IPS-NIHi7 (cell line): ENCODE measurements at regions not wholly inside any gene's neighbourhood (a gene's known extent, or its start where the extent isn't known, plus 50 kb on each side); places are given as distances from the start of the nearest gene placed in this dataset.

Experiments used
- DNase-seq: peaks from one replicate; pipeline ENCODE4 v3.0.0; 2012; ENCODE audit warnings: mixed read lengths; ENCODE audit errors: extremely low spot score

GRCh38 chr16:85422632-85423550 lies 190.2 kb upstream of the GSE1 start:
- DNase-seq, result no peak

GRCh38 chr16:85423631-85424030 lies 189.5 kb upstream of the GSE1 start:
- DNase-seq, result no peak

GRCh38 chr16:85424260-85425073 lies 188.7 kb upstream of the GSE1 start:
- no peak for DNase-seq

- DNase-seq, result no peak
Measured at GRCh38 chr16:85425074-85425662, 188.0 kb upstream of the GSE1 start.

GRCh38 chr16:85426806-85427205 lies 186.3 kb upstream of the GSE1 start:
- DNase-seq, result no peak

- DNase-seq, result no peak
Measured at GRCh38 chr16:85428168-85428898, 184.8 kb upstream of the GSE1 start.

- no peak for DNase-seq
Measured at GRCh38 chr16:85428899-85429775, 184.0 kb upstream of the GSE1 start.

- no peak for DNase-seq
Measured at GRCh38 chr16:85429776-85430522, 183.2 kb upstream of the GSE1 start.

- no peak for DNase-seq
Measured at GRCh38 chr16:85430523-85431421, 182.3 kb upstream of the GSE1 start.

GRCh38 chr16:85431431-85432124 lies 181.5 kb upstream of the GSE1 start:
- no peak for DNase-seq

GRCh38 chr16:85432606-85433005 lies 180.5 kb upstream of the GSE1 start:
- DNase-seq, result no peak

GRCh38 chr16:85433477-85433876 lies 179.6 kb upstream of the GSE1 start:
- no peak for DNase-seq

GRCh38 chr16:85435286-85435685 lies 177.8 kb upstream of the GSE1 start:
- no peak for DNase-seq

- no peak for DNase-seq
Measured at GRCh38 chr16:85435700-85436099, 177.4 kb upstream of the GSE1 start.

GRCh38 chr16:85436207-85436606 lies 176.9 kb upstream of the GSE1 start:
- no peak for DNase-seq

- DNase-seq, result peak; percentile 84
Measured at GRCh38 chr16:85436636-85437165, 176.4 kb upstream of the GSE1 start.

- DNase-seq, result peak; percentile 71
Measured at GRCh38 chr16:85437166-85438052, 175.7 kb upstream of the GSE1 start.
